ENCODE measurements at regions not wholly inside any gene's neighbourhood (a gene's known extent, or its start where the extent isn't known, plus 50 kb on each side); places are given as distances from the start of the nearest gene placed in this dataset.

DNA sequence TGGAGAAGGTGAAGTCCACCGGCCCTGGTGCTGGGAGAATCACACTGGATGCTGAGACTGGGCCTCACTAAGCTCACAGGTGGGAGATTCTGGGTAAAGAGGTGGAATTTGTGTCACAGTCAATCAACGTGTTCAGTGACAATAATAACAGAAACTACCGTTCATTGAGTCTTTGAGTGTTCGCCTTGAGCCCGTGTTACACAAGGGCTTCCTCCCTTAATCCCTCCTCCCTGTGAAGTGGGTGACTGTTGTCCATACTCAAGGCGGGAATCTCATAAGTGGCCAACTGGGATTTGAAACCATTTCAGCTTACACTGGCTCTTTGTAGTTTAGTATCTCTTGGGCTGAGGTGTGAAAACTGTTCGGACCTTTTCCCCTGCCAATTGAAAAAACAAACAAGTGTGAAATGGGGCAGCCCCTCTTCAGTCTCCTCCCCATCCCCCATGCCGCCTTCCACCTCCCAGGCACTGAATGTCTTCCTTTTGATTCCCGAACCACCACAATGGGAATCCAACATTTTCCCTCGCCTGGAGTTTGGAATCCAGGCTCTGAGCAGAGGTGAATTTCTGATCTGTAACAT, 502.4 kb downstream of the MIAT start:
- Histone ChIP-seq H4K20me1 (no peaks in the 10 kb centered on the region), H3K9me3 (replicated peaks in 1 of 11) (no peaks in the 10 kb centered on the region), H3K27ac (no peak overlapping the region), H3K4me3 (no peak overlapping the region), H3K27me3 (no peaks in the 10 kb centered on the region), H3K36me3 (no peaks in the 10 kb centered on the region), H3K4me2 (peak overlapping the region in 8 of 11 experiments; percentile 3 to 58 (median 41); a peak in 13 of 22 replicates), H3K9ac (no peak overlapping the region), H3K4me1 (peaks cover 5 to 40% (median 25%) of the 10 kb centered on the region in 10 experiments; a peak in 16 of 20 replicates)
- TF ChIP-seq Cebpa-rat (IDR thresholded peaks at IDR 0.05): no peak

DNA sequence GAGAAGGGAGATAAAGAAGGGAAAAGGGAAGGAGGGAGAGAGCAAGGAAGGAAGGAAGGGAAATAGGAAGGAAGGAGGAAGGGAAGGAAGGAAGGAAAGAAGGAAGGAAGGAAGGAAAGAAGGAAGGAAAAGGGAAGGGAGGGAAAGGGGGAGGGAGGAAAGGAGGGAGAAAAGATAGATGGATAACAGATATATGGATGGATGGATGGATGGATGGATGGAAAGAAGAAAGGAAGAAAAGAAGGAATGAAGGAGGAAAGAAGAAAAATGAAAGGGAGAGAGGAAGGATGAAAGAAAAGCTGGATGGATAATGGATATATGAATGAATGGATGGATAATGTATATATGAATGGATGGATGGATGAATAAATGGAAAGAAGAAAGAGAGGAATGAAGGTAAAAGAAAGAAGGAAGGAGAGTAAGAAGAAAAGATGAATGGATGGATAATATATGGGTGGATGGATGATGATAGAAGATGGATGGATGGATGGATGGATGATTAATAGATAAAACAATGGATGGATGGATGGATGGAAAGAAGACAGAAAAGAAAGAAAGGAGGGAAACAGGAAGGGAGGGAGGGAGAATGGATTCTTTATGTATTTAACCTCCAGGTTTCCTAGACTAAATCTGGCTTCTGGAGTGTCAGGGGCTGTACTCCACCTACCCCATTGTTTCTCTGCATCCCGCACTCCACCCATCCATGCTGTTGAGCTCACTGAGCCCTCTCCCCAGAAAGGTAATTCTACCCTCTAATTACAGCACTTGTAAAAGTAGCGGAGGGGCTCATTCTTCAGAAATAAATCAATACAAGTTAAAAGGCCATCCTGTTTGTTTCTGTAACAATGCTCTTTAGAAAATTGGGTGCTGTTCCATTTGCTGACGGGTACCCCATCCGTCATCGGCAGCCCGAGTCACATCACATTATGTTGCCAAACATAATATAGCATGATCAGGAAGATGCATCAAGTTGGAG, 506.1 kb downstream of the MIAT start:
- H3K27ac ChIP-seq: no peak overlapping the region
- H3K36me3 ChIP-seq: no peaks in the 10 kb centered on the region
- TF ChIP-seq Cebpa-rat (IDR thresholded peaks at IDR 0.05): no peak
- H3K4me2 ChIP-seq: no peak overlapping the region
- H3K9ac ChIP-seq: no peak overlapping the region
- H3K4me3 ChIP-seq: no peak overlapping the region
- no peaks in the 10 kb centered on the region for H3K27me3 ChIP-seq
- H4K20me1 ChIP-seq: no peaks in the 10 kb centered on the region
- no peaks in the 10 kb centered on the region for H3K9me3 ChIP-seq (replicated peaks in 1 of 11)
- peaks cover 0 to 35% (median 14%) of the 10 kb centered on the region in 10 experiments; a peak in 13 of 20 replicates for H3K4me1 ChIP-seq

DNA sequence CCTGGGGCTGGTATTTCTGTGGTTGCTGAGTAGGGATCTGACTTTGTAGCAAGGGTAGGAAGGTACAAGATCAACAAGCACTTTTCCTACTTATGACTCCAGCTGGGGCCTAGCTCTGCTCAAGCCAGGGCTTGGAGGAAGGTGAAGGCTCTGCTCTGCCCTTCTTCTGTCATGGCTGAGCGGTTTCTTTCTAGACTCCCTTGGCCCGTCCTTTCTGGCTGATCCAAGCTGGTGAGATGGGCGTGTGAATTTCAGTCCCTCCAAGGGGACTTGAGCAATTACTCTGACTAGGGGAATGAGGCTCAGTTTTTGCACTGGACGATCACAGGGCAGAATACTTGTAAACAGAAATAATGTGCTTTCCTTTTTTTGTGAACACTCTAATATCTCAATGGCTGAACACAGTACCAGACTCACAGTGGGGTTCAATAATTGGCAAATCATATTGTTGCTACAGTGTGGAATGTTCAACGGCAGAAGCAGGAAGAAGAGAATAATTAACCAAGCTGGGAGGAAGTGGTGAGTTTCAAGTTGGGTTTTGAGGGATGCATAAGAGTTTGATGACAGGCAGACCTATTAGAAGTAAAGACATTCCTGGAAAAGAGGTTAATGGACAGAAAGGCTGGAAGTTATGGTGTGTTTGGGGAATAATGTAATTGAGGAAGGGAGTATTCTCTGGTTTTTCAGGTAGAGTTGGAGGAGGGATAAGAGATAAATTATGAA, 507.6 kb downstream of the MIAT start:
- no peak overlapping the region for H3K27ac ChIP-seq

DNA sequence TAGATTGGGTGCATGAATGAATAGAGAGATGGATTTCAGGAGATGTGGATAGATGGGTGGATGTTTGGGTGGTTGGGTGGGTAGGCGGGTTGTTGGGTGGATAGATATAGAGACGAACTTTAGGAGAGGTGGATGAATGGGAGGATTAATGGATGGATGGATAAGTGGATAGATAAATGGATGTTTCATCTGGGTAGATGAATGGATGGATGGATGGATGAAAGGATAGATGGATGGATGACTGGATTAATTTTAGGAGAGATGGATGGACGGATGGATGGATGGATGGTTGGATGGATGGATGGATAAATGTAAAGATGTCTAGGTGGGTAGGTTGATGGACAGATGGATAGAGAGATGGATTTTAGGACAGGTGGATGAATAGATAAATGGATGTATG, 511.3 kb downstream of the MIAT start:
- H3K4me2 ChIP-seq: no peak overlapping the region
- H3K9ac ChIP-seq: no peak overlapping the region
- H3K27ac ChIP-seq: no peak overlapping the region
- no peaks in the 10 kb centered on the region for H4K20me1 ChIP-seq
- no peak overlapping the region for H3K4me3 ChIP-seq
- no peak for TF ChIP-seq Cebpa-rat (IDR thresholded peaks at IDR 0.05)
- H3K9me3 ChIP-seq (replicated peaks in 1 of 11): no peaks in the 10 kb centered on the region
- H3K36me3 ChIP-seq: no peaks in the 10 kb centered on the region
- H3K27me3 ChIP-seq: no peaks in the 10 kb centered on the region
- peaks cover 0 to 27% (median 9%) of the 10 kb centered on the region in 10 experiments; a peak in 15 of 20 replicates for H3K4me1 ChIP-seq

More for the DNA sequence above, 507.6 kb downstream of the MIAT start:
- no peak overlapping the region for H3K9ac ChIP-seq
- TF ChIP-seq Cebpa-rat (IDR thresholded peaks at IDR 0.05): no peak
- H3K9me3 ChIP-seq (replicated peaks in 1 of 11): no peaks in the 10 kb centered on the region
- H4K20me1 ChIP-seq: no peaks in the 10 kb centered on the region
- no peaks in the 10 kb centered on the region for H3K36me3 ChIP-seq
- H3K4me1 ChIP-seq: peaks cover 0 to 20% (median 6%) of the 10 kb centered on the region in 10 experiments; a peak in 12 of 20 replicates
- H3K4me2 ChIP-seq: peak overlapping the region in 4 of 11 experiments; percentile 1 to 39 (median 18); a peak in 3 of 22 replicates
- H3K27me3 ChIP-seq: no peaks in the 10 kb centered on the region
- H3K4me3 ChIP-seq: no peak overlapping the region

DNA sequence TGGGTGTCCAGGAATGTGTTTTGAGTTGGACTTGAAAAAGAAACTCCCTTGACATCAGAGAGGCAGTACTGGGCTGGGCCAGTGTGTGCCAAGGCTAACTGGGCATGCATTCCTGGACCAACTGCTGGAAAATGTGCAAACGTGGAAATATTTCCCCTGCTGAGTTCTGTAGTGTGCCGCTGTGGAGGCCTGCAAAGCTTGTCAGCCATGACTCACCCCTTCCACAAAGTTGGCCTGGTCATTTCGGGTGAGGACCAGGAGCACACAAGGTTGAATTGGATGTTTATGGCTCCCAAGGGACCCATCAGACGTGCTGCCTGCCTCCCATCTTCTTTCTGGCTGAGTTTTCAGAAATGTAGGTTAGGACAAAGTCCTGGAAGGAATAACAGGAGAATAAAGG, 513.1 kb downstream of the MIAT start:
- no peak for TF ChIP-seq Cebpa-rat (IDR thresholded peaks at IDR 0.05)
- no peaks in the 10 kb centered on the region for H3K27me3 ChIP-seq
- H3K4me3 ChIP-seq: no peak overlapping the region
- H3K27ac ChIP-seq: no peak overlapping the region
- no peaks in the 10 kb centered on the region for H3K36me3 ChIP-seq
- peaks cover 9 to 36% (median 26%) of the 10 kb centered on the region in 10 experiments for H3K4me1 ChIP-seq
- no peak overlapping the region for H3K4me2 ChIP-seq
- H4K20me1 ChIP-seq: no peaks in the 10 kb centered on the region
- no peak overlapping the region for H3K9ac ChIP-seq
- no peaks in the 10 kb centered on the region for H3K9me3 ChIP-seq (replicated peaks in 1 of 11)

DNA sequence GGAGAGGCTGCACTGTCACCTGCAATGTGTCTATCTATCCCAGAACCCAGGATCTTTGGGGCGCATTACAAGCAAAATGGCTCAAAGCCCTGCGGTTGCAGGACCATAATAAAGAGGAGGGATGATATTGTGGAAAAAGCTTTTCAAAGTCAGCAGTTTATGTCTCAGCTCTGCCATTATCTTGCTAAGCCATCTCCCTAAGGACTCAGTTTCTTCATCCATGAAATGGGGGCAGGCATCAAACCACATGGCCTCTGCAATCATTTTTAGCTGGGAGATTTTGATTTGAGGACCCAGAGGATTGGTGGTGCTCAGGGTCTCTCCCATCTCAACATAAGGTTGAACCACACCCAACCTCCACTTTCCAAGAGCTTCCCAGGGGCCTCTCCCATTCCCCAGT, 513.8 kb downstream of the MIAT start:
- H3K9ac ChIP-seq: no peak overlapping the region
- H3K36me3 ChIP-seq: no peaks in the 10 kb centered on the region
- H3K27ac ChIP-seq: no peak overlapping the region
- no peaks in the 10 kb centered on the region for H3K27me3 ChIP-seq
- no peaks in the 10 kb centered on the region for H4K20me1 ChIP-seq
- H3K9me3 ChIP-seq (replicated peaks in 1 of 11): no peaks in the 10 kb centered on the region
- no peak overlapping the region for H3K4me3 ChIP-seq
- peaks cover 11 to 36% (median 27%) of the 10 kb centered on the region in 10 experiments for H3K4me1 ChIP-seq
- no peak overlapping the region for H3K4me2 ChIP-seq
- TF ChIP-seq Cebpa-rat (IDR thresholded peaks at IDR 0.05): no peak

DNA sequence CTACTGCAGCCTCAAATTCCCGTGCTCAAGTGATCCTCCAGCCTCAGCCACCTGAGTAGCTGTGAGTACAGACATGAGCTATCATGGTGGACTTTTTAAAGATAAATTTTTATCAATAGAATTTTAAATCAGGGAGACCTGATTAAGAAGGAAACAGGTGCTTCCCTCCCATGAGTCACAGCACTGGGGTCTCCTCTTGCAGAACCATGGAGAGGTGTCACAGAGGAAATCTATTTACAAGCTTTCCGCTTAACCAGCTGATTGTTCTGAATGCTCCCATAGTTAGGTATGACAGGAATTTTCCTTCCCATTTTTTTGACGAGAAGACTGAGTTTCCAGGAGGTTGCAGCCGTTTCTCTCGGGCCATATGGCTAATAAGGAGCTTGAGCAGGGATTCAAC, 516.1 kb downstream of the MIAT start:
- no peak overlapping the region for H3K27ac ChIP-seq
- H3K9me3 ChIP-seq (replicated peaks in 1 of 11): no peaks in the 10 kb centered on the region
- no peaks in the 10 kb centered on the region for H3K36me3 ChIP-seq
- H4K20me1 ChIP-seq: no peaks in the 10 kb centered on the region
- H3K27me3 ChIP-seq: no peaks in the 10 kb centered on the region
- no peak overlapping the region for H3K4me3 ChIP-seq
- peak overlapping the region in 9 of 11 experiments; percentile 38 to 77 (median 65); a peak in 18 of 22 replicates for H3K4me2 ChIP-seq
- peaks cover 11 to 37% (median 27%) of the 10 kb centered on the region in 10 experiments for H3K4me1 ChIP-seq
- no peak for TF ChIP-seq Cebpa-rat (IDR thresholded peaks at IDR 0.05)
- H3K9ac ChIP-seq: no peak overlapping the region

DNA sequence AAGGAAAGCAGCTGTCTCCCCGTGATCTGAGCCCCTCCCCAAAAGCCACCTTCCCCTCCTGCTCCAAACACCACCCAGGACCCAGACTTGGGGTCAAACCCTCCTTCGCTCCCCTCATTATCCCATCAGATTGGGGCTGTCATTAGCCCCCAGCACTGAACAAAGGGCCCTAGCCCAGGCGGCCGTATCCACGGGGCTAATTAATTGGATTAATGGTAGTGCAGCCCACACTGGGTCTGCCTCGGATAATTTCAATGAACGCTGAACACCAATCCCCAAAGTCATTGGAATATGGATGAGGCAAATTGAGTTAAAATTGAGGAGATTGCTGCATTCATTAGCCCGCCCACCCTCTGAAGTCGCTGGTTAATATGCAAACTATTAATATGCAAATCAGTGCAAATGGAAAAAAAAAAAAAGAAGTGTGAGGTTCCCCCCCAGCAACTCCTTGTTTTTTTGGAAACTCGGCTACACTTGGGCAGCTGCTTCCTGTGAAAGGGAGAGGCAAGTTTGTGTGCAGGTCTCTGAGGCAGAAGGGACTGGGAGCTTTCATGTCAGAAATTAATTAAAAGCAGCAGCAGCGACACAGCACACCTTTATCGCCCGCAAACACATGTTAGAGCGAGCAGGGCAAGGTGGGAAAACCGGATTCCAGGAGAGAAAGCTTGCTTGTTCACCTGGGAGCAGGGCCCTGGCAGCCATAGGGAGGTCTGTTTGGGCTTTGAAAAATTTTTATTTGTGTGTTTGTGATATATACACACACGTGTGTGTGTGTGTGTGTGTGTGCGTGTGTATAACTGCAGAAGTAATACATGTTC, 517.8 kb downstream of the MIAT start:
- no peak overlapping the region for H3K9ac ChIP-seq
- peak overlapping the region; percentile 4 to 77 (median 65); a peak in 21 of 22 replicates for H3K4me2 ChIP-seq
- H3K4me3 ChIP-seq: no peak overlapping the region
- H4K20me1 ChIP-seq: no peaks in the 10 kb centered on the region
- no peaks in the 10 kb centered on the region for H3K9me3 ChIP-seq (replicated peaks in 1 of 11)
- H3K27ac ChIP-seq: peak overlapping the region in 1 of 11 experiments; percentile 14; a peak in 1 of 22 replicates
- TF ChIP-seq Cebpa-rat (IDR thresholded peaks at IDR 0.05): no peak
- H3K4me1 ChIP-seq: peaks cover 11 to 37% (median 27%) of the 10 kb centered on the region in 10 experiments
- no peaks in the 10 kb centered on the region for H3K36me3 ChIP-seq
- no peaks in the 10 kb centered on the region for H3K27me3 ChIP-seq

Data from BLaER1 treated with 17β-estradiol and CSF1 and Interleukin-3, amounts not matched to agents 10 nM and 100 nM (cell line).